ENCODE measurements at regions not wholly inside any gene's neighbourhood (a gene's known extent, or its start where the extent isn't known, plus 50 kb on each side); places are given as distances from the start of the nearest gene placed in this dataset.

DNA sequence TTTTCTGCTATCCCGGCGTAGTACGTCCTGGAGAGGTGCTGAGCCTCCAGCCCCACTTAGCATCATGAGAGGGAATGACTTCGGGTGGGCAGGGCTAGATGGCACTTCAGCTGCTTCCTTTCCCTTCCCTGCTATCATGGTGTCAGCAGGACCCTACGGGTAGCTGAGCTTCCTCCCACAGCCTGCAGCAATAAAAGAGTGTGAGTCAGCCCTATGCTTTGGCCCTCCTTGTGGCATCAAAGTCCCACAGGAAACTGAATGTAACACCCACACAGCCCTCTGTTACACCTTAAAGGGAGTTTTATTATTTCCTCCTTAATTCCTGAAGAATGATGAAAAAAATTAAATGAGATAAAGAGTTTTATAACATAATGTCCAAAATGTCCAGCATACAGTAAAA, 458.1 kb downstream of the RPS24 start:
- Histone ChIP-seq H3K27me3 (replicated peaks) (no peaks in the 10 kb centered on the region), H3K27ac (no peak overlapping the region), H3K36me3 (replicated peaks) (no peaks in the 10 kb centered on the region), H3K4me3 (ENCODE audit: low read depth, low read length) (no peak overlapping the region)
- DNase-seq = no peak
- TF ChIP-seq, protein P1, sequence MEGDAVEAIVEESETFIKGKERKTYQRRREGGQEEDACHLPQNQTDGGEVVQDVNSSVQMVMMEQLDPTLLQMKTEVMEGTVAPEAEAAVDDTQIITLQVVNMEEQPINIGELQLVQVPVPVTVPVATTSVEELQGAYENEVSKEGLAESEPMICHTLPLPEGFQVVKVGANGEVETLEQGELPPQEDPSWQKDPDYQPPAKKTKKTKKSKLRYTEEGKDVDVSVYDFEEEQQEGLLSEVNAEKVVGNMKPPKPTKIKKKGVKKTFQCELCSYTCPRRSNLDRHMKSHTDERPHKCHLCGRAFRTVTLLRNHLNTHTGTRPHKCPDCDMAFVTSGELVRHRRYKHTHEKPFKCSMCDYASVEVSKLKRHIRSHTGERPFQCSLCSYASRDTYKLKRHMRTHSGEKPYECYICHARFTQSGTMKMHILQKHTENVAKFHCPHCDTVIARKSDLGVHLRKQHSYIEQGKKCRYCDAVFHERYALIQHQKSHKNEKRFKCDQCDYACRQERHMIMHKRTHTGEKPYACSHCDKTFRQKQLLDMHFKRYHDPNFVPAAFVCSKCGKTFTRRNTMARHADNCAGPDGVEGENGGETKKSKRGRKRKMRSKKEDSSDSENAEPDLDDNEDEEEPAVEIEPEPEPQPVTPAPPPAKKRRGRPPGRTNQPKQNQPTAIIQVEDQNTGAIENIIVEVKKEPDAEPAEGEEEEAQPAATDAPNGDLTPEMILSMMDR (IDR thresholded peaks at IDR 0.05; ENCODE audit: low read depth, low read length, missing control alignments) = no peak
- in situ Hi-C loops (cut with HindIII; ENCODE audit: low pct_ligation_motif_present, low sequenced_read_pairs) = no loop called here

DNA sequence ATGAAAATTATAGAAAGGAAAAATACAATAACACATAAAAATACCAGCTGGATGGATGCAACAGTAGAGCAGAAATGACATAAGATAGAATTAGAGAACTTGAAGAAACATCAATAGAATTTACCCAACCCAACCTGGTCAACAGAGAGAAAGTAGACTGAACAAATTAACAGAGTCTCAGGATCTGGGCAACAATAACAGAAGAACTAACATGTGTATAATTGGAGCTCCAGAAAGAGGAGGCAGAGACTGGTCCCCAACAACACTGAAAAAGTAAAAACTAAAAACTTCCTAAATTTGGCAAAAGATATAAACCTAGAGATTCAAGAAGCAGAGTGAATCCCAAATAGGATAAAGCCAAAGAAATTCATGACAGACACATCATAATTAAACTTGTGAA, 458.8 kb downstream of the RPS24 start:
- Histone ChIP-seq H3K36me3 (replicated peaks) (no peaks in the 10 kb centered on the region), H3K27me3 (replicated peaks) (no peaks in the 10 kb centered on the region), H3K27ac (no peak overlapping the region), H3K4me3 (ENCODE audit: low read depth, low read length) (no peak overlapping the region)
- DNase-seq = no peak
- TF ChIP-seq, protein P1 (IDR thresholded peaks at IDR 0.05; ENCODE audit: low read depth, low read length, missing control alignments) = no peak
- in situ Hi-C loops (cut with HindIII; ENCODE audit: low pct_ligation_motif_present, low sequenced_read_pairs) = no loop called here

DNA sequence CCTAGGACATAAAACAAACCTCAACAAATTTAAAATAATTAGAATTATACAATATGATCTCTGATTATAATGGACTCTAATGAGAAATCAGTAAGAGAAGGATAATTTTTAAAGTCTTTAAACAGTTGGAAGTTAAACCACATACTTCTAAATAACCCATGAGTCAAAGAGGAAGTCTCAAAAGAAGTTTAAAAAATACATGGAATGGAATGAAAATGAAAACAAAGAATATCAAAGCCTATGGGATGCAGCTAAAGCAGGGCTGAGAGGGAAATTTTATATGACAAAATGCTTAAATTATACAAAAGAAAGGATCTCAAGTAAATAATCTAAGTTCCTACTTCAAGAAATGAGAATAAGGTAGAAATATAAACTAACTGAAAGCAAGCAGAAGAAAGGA, 460.5 kb downstream of the RPS24 start:
- H3K36me3 ChIP-seq (replicated peaks) = no peaks in the 10 kb centered on the region
- TF ChIP-seq, protein P1 (IDR thresholded peaks at IDR 0.05; ENCODE audit: low read depth, low read length, missing control alignments) = no peak
- in situ Hi-C loops (cut with HindIII; ENCODE audit: low pct_ligation_motif_present, low sequenced_read_pairs) = no loop called here

DNA sequence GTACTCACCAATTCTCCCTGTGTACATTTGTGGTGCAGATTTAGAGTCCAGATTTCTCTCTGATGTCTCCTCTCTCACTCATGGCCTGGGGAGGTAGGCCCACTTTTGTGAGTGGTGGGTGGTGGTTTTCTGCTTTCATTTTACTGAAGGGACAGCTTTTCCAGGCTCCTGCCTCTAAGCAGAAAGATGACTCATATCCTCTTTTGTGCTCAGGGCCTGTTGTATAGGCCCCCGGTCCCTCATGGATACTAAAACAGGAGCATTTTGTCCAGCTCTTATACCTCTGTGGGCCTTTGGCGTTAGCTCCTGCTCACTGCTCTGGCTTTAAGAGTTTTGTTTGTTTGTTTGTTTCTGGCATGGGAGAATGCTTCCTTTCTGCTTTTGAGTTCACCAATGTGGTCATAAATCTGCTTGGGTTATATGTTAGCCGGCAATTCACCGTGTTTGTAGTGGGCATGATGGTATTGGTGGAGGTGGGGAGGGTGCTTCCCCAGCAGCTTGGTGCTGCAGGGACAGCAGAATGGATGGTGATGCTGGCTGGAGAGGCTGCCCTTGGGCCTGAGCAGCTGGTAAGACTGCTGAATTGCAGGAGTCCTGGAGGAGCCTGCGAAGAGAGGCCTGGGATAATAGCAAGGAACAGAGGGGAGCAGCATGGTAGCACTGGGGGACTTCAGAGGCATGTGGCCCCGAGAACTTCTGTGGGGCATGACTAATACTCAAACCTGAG, 468.7 kb downstream of the RPS24 start:
- TF ChIP-seq, protein P1 (IDR thresholded peaks at IDR 0.05; ENCODE audit: low read depth, low read length, missing control alignments) = no peak
- no peaks in the 10 kb centered on the region for H3K27me3 ChIP-seq (replicated peaks)
- DNase-seq = peak; percentile 35
- no peak overlapping the region for H3K4me3 ChIP-seq (ENCODE audit: low read depth, low read length)
- in situ Hi-C loops (cut with HindIII; ENCODE audit: low pct_ligation_motif_present, low sequenced_read_pairs) = no loop called here
- H3K27ac ChIP-seq = no peak overlapping the region
- no peaks in the 10 kb centered on the region for H3K36me3 ChIP-seq (replicated peaks)

More for the DNA sequence above, 460.5 kb downstream of the RPS24 start:
- DNase-seq = no peak
- no peak overlapping the region for H3K4me3 ChIP-seq (ENCODE audit: low read depth, low read length)
- H3K27ac ChIP-seq = no peak overlapping the region
- no peaks in the 10 kb centered on the region for H3K27me3 ChIP-seq (replicated peaks)

DNA sequence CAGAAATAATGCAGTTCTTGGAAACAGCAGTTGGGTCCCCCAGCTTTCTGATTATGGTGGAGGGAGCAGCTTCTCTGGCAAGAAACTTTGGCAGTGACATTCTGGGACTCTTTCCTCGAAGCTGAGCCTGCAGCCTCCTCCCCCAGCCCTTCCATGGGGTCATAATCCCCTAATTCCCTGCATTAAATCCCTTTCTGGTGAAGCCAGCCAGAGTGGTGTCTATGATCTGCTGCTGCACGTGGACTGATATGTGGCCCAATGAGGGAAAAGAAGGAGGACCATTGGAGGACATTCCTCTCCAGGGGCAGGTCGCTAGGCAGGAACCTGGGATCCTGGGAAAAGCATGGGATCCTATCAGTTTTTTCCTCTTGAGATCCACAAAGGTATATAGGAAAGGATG, 470.5 kb downstream of the RPS24 start:
- TF ChIP-seq, protein P1 (IDR thresholded peaks at IDR 0.05; ENCODE audit: low read depth, low read length, missing control alignments) = no peak
- DNase-seq = no peak
- Histone ChIP-seq H3K4me3 (ENCODE audit: low read depth, low read length) (no peak overlapping the region), H3K27ac (no peak overlapping the region), H3K36me3 (replicated peaks) (no peaks in the 10 kb centered on the region), H3K27me3 (replicated peaks) (peaks cover 4% of the 10 kb centered on the region)
- in situ Hi-C loops (cut with HindIII; ENCODE audit: low pct_ligation_motif_present, low sequenced_read_pairs) = no loop called here

DNA sequence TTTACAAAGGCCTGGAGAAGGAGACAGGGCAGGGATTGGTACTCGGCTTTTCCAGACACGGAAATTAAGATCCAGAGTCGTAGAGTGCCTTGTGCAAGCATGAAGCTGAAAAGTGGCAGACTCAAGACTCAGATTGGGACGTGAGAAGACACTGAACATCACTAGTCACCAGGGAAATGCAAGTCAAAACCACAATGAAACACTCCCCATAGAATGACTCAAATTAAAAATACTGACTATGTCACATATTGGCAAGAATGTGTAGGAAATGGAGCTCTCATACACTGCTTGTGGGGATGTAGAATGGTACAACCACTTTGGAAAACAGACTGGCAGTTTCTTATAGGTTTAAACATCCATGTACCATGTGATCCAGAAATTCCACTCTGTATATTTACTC, 472.0 kb downstream of the RPS24 start:
- no peak for DNase-seq
- peaks cover 4% of the 10 kb centered on the region for H3K27me3 ChIP-seq (replicated peaks)
- H3K36me3 ChIP-seq (replicated peaks) = no peaks in the 10 kb centered on the region
- H3K4me3 ChIP-seq (ENCODE audit: low read depth, low read length) = no peak overlapping the region
- H3K27ac ChIP-seq = no peak overlapping the region
- in situ Hi-C loops (cut with HindIII; ENCODE audit: low pct_ligation_motif_present, low sequenced_read_pairs) = no loop called here
- TF ChIP-seq, protein P1 (IDR thresholded peaks at IDR 0.05; ENCODE audit: low read depth, low read length, missing control alignments) = no peak

All from brain microvascular endothelial cell (primary cell).